GM12874 (cell line): ENCODE measurements at regions not wholly inside any gene's neighbourhood (a gene's known extent, or its start where the extent isn't known, plus 50 kb on each side); places are given as distances from the start of the nearest gene placed in this dataset.

Source experiments
- CTCF ChIP-seq: IDR thresholded peaks from 2 replicates; pipeline ENCODE4 v1.5.1; 2011; ENCODE audit warnings: low read depth, mild to moderate bottlenecking, control low read depth, low read length, moderate library complexity; ENCODE audit not compliant: insufficient read depth

DNA sequence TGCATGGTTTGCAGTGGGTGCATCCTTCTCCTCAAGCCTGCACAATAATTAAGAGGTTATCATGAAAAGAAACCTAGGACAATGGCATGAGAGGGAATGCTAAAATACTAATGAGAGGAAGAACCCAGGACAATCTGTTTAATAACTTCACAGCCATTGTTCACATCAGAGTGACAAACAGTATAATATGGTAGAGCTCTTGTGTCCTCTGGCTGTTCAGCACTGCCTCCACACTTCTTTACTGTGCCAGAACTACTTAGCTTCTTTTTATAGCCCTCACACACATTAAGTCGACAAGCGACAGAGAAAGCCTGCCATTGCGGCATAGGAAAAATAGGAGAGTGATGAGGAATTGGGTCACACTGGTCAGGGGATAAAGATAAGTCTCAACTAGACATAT lies 65.0 kb upstream of the MEIS2 start:
- TF ChIP-seq CTCF, result no peak

DNA sequence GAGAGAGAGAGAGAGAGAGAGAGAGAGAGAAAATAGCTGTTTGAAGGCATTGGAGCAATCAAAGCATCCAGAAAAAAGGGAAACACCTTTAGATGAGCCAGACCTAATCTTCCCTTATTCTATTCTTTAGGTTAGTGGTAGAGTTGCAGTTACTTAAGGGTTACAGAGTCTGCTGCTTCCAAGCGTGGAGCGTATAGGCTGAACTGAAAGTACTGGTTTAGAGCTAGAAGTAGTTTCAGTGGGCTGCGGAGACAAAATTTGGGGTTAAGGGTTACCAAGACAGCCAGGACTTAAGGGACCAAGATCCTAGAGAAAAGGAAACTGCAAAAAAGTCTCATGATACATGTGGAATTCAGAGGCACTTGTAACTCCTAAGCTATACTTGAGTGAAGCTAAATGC lies 66.1 kb upstream of the MEIS2 start:
- TF ChIP-seq CTCF, result no peak

DNA sequence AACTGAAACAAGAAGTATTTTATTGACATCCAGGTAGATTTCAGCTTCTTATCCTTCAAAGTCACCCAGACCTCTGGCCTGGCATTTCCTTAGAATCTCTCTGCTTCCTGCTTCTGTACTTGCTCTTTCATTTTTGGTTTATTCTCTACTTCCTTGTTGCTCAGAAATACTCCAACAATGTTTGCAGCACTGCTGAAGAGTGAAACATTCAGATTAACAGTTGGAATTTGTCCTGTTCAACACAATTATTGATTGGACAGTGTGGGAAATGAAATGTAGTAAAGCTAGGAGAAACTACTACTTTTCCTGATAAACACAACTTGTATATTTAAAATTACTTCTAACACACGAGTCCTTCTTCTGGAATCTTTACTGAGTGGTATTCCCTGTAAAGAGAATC lies 81.0 kb upstream of the MEIS2 start:
- no peak for TF ChIP-seq CTCF

GRCh38 chr15:37199545-37199944 lies 99.2 kb upstream of the MEIS2 start:
- TF ChIP-seq CTCF, result no peak

- TF ChIP-seq CTCF, result no peak
Observed at GRCh38 chr15:37203050-37203449, 102.7 kb upstream of the MEIS2 start.

GRCh38 chr15:37204692-37205091 lies 104.3 kb upstream of the MEIS2 start:
- TF ChIP-seq CTCF, result no peak

- TF ChIP-seq CTCF, result no peak
Observed at GRCh38 chr15:37206690-37207089, 106.3 kb upstream of the MEIS2 start.
